ENCODE measurements at regions not wholly inside any gene's neighbourhood (a gene's known extent, or its start where the extent isn't known, plus 50 kb on each side); places are given as distances from the start of the nearest gene placed in this dataset.

DNA sequence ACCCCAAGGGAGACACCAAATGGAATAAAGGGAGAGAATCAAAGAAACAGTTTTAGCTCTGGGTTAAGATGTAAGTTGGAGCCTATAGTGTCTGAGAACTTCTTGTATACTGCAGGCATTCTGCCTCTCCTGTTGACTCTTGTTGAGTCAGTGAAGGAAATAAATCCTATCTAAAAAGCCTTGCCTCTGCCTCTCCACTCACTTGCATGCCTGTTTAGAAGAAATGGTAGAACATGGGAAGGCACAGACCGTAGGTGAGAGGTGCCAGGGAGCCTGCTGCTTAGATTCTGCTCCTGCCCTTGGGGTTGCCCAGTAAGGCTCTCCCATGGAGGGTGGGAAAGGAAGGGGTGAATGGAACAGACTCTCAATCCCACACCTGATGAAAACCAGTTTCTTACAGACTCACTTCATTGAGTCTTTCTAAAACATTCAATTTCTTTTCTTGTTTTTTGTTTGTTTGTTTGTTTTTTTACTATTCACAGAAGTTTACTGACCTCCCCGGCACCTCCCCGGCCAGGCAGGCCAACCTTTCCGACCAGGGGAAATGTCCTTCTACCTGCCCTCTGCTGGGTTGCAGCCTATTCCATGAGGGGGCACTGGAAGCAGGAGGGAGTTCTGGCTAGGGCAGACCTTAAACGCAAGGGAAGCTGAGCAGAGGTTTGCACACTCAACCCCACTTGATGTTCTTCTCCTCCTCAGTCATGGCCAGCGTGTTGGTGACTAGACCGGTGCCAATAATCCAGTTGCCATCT, 211.7 kb upstream of the WSB1 start:
- DNase-seq (ENCODE audit: low spot score in 2 of 2): no peak
- no peak overlapping the region for H3K27ac ChIP-seq
- TF ChIP-seq, protein P1, sequence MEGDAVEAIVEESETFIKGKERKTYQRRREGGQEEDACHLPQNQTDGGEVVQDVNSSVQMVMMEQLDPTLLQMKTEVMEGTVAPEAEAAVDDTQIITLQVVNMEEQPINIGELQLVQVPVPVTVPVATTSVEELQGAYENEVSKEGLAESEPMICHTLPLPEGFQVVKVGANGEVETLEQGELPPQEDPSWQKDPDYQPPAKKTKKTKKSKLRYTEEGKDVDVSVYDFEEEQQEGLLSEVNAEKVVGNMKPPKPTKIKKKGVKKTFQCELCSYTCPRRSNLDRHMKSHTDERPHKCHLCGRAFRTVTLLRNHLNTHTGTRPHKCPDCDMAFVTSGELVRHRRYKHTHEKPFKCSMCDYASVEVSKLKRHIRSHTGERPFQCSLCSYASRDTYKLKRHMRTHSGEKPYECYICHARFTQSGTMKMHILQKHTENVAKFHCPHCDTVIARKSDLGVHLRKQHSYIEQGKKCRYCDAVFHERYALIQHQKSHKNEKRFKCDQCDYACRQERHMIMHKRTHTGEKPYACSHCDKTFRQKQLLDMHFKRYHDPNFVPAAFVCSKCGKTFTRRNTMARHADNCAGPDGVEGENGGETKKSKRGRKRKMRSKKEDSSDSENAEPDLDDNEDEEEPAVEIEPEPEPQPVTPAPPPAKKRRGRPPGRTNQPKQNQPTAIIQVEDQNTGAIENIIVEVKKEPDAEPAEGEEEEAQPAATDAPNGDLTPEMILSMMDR (IDR thresholded peaks at IDR 0.05): no peak
- TF ChIP-seq POLR2A (IDR thresholded peaks at IDR 0.05): no peak
- no peak for TF ChIP-seq POLR2AphosphoS5 (IDR thresholded peaks at IDR 0.05)
- H3K4me3 ChIP-seq: no peak overlapping the region
- no peaks in the 10 kb centered on the region for H3K4me1 ChIP-seq
- H3K27me3 ChIP-seq: no peaks in the 10 kb centered on the region
- intact Hi-C loops (cut with DNase I; ENCODE audit: low total_unique reads): no loop called here
- H3K36me3 ChIP-seq: no peaks in the 10 kb centered on the region
- no peaks in the 10 kb centered on the region for H3K9me3 ChIP-seq

DNA sequence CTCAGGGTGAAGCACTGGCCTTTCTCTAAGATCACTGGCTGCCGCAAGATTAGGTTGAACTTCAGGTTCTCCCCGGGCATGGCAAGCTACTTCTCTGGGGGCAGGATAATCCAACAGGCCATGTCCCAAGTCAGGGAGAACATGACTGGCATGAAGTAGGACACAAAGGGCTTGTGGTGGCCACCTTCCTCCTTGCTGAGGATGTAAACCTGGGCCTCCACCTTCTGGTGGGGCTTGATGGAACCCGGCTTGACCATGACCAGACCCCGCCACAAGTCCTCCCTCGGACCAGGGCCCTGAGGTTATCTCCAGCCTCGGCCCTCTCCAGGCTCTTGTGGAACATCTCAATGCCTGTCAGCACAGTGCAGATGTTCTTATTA, 211.1 kb upstream of the WSB1 start:
- Histone ChIP-seq H3K4me3 (no peak overlapping the region), H3K27ac (no peak overlapping the region), H3K9me3 (no peaks in the 10 kb centered on the region), H3K36me3 (no peaks in the 10 kb centered on the region), H3K4me1 (no peaks in the 10 kb centered on the region), H3K27me3 (no peaks in the 10 kb centered on the region)
- no peak for DNase-seq (ENCODE audit: low spot score in 2 of 2)
- no peak for TF ChIP-seq POLR2AphosphoS5 (IDR thresholded peaks at IDR 0.05)
- TF ChIP-seq, protein P1 (IDR thresholded peaks at IDR 0.05): no peak
- no peak for TF ChIP-seq POLR2A (IDR thresholded peaks at IDR 0.05)
- intact Hi-C loops (cut with DNase I; ENCODE audit: low total_unique reads): no loop called here

DNA sequence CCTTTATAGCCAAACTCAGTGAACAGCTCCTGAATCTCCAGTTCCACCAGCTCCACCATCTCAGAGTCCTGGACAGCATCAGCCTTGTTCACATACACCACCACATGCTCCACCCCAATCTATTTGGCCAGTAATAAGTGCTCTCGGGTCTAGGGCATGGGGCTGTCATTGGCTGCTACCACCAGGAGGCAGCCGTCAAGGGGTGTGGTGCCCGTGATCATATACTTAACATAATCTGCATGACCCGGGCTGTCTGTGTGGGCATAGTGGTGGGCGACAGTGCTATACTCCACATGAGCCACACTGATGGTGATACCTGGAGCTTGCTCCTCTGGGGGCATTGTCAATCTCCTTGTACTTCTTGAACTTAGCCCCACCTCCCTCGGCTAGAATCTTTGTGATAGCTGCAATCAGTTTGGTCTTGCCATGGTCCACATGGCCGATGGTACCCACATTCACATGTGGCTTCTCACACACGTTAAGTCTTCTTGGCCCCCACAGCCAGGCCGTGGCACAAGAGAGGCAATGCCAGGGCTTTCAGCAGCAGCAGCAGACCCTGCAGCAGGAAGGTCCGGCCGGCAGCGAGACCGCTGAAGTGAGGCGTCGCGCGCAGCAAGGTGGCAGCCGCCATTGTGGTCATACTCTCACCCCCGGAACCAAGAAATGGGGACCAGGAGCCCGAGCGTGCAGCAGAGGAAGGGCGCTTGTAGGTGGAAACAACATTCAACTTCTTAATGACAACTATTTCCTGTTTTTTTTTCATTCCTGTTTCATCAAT, 210.3 kb upstream of the WSB1 start:
- Histone ChIP-seq H3K4me3 (no peak overlapping the region), H3K27me3 (no peaks in the 10 kb centered on the region), H3K4me1 (no peaks in the 10 kb centered on the region), H3K27ac (no peak overlapping the region), H3K9me3 (no peaks in the 10 kb centered on the region), H3K36me3 (no peaks in the 10 kb centered on the region)
- DNase-seq (ENCODE audit: low spot score in 2 of 2): no peak
- intact Hi-C loops (cut with DNase I; ENCODE audit: low total_unique reads): no loop called here
- TF ChIP-seq, protein P1 (IDR thresholded peaks at IDR 0.05): no peak
- TF ChIP-seq POLR2AphosphoS5 (IDR thresholded peaks at IDR 0.05): no peak

DNA sequence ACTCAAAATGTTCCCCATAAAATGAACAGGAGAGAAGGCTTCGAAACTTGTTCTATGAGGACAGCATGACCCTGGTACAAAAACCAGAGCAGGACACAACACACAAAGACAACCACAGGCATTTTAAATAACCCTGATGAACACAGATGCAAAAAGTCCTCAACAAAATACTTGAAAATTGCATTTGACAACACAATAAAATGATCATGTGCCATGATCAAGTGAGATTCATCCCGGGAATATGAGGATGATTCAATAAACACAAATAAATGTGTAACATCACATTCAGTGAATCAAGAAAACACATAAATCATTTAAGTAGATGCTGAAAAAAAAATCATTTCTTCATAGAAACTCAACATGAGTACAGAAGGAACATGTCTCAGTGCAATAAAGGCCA, 208.4 kb upstream of the WSB1 start:
- Histone ChIP-seq H3K36me3 (no peaks in the 10 kb centered on the region), H3K4me1 (no peaks in the 10 kb centered on the region), H3K4me3 (no peak overlapping the region), H3K27me3 (no peaks in the 10 kb centered on the region), H3K27ac (no peak overlapping the region), H3K9me3 (no peaks in the 10 kb centered on the region)
- TF ChIP-seq POLR2AphosphoS5 (IDR thresholded peaks at IDR 0.05): no peak
- TF ChIP-seq, protein P1 (IDR thresholded peaks at IDR 0.05): no peak
- TF ChIP-seq POLR2A (IDR thresholded peaks at IDR 0.05): no peak
- intact Hi-C loops (cut with DNase I; ENCODE audit: low total_unique reads): no loop called here
- DNase-seq (ENCODE audit: low spot score in 2 of 2): no peak

DNA sequence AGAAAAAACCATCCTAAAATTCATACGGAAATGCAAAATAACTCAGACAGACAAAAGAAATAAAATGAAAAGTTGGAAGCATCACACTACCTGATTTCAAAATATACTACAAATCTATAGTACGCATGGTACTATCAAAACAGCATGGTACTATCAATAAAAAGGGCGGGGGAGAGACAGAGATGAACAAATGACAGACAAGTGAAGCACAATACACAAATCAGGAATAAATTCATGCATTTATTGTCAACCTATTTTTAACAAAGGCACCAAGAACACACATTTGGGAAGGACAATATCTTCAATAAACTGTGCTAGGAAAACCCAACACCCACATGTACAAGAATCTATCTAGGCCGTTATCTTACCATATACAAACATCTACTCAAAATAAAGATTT, 207.4 kb upstream of the WSB1 start:
- H3K27ac ChIP-seq: no peak overlapping the region
- TF ChIP-seq POLR2AphosphoS5 (IDR thresholded peaks at IDR 0.05) (no peak), POLR2A (IDR thresholded peaks at IDR 0.05) (no peak)
- TF ChIP-seq, protein P1 (IDR thresholded peaks at IDR 0.05): no peak
- no peaks in the 10 kb centered on the region for H3K4me1 ChIP-seq
- H3K4me3 ChIP-seq: no peak overlapping the region
- H3K36me3 ChIP-seq: no peaks in the 10 kb centered on the region
- intact Hi-C loops (cut with DNase I; ENCODE audit: low total_unique reads): no loop called here
- no peak for DNase-seq (ENCODE audit: low spot score in 2 of 2)
- no peaks in the 10 kb centered on the region for H3K9me3 ChIP-seq
- no peaks in the 10 kb centered on the region for H3K27me3 ChIP-seq

Measured in breast epithelium (tissue), 4 donors.